ENCODE measurements at regions not wholly inside any gene's neighbourhood (a gene's known extent, or its start where the extent isn't known, plus 50 kb on each side); places are given as distances from the start of the nearest gene placed in this dataset.

DNA sequence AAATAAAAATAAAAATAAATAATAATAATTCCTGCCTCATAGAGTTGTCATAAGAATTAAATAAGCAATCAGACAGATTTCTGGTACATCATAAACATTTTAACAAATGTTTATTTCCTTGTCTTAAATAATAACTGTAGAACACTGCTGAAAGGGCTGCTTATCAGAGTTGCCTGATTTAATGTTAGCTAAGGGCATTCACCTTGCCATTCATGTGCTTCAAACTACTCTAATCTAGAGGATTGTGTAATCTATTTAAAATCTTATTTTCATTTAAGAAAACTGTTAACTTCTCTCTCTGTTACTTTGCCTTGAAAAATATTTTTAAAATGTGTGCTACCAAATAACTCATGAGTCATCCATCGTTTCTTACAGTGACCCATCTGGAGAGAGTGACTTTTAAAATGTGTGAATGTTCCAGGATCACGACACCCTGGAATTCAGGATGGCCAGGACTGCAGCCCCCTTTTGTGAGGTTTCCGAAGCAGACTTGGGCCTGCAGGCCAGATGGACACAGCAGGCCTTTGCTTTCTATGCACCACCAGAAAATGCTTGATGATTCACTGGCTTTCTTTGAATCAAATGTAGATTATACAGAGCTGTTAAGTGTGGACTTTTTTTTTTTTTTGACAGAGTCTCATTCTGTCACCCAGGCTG lies 109.1 kb upstream of the TNS3 start:
- no peak for DNase-seq

DNA sequence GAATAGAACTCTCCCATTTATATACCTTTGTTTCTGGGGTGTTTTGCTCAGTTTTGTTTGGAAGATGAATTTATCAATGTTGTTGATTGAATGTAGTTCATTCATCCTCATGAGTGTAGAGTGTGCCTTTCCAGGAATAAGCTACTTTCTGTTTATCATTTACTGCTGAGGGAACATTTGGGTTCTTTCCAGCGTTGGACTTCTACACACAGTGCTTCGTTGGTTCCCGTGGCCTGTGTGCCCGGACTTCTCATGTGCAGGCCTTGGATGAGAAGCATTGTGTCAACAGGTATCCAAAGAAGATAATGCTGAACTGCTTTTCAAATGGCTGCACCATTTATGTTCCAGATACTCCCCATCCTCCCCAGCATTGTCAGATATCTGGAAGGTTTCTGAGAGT lies 107.6 kb upstream of the TNS3 start:
- no peak for DNase-seq

DNA sequence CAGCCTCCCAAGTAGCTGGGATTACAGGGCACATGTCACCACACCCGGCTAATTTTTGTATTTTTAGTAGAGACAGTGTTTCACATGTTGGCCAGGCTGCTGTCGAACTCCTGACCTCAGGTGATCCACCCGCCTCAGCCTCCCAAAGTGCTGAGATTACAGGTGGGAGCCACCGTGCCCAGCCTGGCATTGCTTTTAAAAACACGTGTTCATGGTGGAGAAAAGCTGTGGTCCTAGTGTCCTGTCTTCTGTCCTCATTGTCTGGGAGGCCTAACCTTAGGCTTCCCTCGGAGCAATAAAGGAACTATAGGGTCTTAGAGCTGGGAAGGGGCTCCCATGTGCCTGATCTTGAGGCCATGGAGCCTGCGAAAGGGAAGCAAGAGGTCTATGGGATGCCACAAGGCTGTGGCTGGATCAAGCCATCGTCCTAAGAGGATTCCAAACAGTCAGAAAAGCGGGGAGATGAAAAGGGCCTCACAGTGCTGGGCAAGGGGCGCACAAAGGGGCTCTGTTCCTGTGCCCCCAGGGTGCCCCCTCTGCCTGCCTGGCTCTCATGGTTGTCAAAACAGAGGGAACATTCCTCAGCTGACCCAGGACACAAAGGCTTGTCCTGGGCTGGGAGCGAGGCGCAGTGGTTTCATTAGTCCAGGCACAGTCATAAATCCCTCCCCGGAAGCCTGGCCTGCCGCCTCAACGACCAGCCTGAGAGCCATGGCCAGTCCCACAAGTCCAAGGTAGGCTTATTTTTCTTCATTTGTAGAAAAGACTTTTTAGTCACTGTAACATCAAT lies 106.6 kb upstream of the TNS3 start:
- DNase-seq, result no peak

DNA sequence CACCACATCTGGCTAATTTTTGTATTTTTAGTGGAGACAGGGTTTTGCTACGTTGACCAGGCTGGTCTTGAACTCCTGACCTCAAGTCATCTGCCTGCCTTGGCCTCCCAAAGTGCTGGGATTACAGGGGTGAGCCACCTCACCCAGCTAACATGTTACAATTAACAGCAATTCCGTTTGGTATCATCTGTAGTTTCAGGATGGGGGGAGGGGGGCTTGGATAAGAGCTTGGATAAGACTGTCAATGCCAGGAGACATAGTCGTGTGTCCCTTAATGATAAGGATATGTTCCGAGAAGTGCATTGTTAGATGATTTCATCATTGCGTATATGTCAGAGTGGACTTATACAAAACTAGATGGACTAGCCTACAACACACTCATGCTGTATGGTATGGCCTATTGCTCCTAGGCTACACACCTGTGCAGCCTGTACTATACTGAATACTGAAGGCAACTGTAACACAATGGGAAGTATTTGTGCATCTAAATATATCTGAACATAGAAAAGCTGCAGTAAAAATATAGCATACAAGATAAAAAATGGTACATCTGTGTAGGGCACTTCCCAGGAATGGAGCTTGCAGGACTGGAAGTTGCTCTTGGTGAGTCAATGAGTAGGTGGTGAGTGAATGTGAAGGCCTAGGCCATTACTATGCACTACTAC lies 103.9 kb upstream of the TNS3 start:
- DNase-seq, result no peak

DNA sequence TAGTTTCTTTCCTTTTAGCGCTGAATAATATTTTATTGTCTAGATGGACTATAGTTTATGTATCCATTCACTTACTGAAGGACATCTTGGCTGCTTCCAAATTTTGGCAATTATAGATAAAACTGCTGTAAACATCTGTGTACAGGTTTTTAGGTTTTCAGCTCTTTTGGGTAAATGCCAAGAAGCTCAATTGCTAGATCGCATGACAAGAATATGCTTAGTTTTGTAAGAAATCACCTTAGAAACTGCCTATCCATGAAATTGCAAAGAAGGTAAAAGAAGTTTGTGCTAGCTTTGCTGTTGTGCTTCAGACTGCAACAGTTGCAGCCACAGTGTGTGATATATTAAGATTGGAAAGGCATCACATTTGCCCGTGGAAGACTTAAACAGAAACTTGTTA lies 103.2 kb upstream of the TNS3 start:
- peak; percentile 23 for DNase-seq

DNA sequence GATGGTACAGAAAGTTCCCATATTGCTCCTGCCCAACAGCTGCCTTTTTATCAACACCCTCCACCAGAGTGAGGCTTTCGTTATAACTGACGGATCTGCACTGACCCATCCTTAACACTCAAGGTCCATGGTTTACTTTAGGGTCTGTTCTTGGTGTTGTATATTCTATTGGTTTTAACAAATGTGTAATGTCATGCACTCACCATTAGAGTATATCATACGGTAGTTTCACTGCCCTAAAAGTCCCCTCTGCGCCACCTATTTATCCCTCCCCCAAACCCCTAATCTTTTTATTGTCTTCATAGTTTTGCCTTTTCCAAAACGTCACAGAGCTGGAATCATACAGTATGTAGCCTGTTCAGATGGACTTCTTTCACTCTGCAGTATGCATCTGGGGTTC lies 102.8 kb upstream of the TNS3 start:
- no peak for DNase-seq

DNA sequence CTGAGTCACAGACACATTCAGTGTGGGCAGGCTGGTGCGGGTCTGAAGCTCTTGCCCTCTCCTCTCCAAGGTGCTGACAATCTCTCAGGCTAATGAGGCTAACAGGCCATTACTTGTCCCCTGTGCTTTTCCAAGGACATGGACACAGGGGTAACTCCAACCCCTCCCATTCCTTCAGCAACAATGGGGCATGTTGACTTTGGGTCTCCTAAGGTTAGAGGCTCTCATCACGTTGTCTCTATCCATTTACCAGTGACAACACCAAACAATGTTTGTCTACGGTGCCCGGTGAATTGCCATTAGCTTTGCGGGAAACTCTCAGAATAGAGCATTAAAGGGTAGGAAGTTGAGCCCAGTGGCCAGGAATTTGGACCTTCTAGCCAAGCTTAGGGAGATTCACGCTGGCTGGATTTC lies 101.6 kb upstream of the TNS3 start:
- DNase-seq, result no peak

DNA sequence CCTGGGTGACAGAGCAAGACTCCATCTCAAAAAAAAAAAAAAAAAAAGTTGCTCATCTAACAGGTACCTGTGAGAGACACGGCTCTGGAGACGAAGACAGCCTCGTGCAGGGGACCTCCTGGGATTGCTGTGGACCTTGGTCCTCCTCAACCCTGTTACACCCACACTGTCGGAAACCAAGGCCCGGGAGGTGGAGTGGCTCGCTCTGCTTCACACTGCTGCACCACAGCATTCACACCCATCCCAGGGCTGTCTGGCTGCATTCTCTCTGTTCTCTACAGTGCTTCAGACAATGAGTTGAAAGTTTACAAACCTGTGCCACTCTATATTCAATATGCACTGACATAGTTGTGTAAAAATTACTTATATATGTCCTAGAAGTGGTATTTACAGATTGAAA lies 101.0 kb upstream of the TNS3 start:
- DNase-seq, result no peak

DNA sequence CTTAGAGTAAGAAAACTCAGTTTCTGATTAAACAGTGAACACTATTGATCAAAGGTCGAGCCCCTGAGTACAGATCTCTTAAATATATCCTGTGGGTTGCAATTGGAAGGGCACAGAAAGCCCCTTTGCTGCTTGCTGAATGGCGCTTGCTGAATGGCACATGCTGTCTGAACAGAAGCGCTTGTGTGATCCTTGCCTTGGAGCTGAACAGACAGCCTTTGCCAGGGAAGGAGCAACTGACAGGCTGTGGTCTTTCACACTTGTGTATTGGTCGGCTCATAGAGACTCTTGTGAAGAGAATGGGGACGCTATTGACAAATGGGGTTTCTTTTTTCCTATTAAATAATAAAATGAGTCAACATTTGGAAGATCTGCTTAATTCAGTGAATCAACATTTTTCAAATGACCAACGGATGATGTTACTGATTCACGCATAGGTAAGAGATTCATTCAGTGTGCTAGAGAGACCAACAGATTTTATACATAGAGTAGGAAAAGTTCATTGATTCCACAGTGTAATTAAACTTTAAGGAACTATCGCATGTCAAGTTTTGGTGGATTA lies 99.4 kb upstream of the TNS3 start:
- no peak for DNase-seq

DNA sequence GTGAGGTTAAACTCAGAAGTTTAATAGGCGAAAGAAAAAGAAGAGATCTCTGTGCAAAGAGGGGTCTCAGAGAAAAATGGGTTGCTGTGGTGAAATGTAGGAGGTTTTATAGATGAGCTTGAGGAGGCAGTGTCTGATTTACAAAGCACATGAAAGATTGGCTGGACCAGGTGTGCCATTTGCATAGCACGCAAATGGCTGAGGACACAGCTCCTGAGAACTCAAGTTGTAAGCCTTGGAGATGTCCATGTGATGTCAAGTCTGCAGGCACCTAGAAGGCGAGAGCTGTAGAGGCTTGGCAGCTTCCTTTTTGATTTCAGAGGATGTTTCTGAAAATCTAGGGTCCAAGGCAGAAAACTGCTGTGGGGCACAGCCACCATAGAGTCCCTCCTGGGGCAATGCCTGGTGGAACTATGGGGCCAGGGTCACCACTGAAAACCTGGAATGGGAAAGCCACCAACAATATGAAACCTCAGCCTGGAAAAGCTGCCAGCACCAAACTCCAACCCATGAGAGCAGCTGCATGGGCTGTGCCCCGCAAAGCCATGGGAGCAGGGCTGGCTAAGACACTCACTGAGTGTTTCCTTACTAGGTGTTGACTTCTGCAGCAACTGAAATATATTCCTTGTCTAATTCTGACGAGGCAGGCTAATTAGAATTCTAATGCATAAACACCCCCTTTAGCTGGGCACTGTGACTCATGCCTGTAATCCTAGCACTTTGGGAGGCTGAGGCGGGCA lies 96.9 kb upstream of the TNS3 start:
- no peak for DNase-seq

DNA sequence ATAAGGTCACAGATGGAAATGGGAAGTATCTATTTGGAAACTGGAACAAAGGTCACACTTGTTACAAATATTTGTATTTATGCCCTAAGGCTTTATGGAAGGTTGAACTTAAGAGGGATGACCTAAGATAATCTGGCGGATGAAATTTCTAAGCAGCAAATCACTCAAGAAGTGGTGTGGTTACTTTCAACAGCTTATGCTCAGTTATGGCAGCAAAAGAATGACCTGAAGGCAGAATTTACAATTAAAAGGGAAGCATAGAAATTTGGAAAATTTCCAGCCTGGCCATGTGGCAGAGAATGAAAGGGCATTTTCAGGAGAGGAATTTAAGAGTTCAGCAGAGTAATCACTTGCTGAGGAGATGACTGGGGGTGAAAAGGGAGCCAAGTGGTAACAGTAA lies 95.8 kb upstream of the TNS3 start:
- no peak for DNase-seq

DNA sequence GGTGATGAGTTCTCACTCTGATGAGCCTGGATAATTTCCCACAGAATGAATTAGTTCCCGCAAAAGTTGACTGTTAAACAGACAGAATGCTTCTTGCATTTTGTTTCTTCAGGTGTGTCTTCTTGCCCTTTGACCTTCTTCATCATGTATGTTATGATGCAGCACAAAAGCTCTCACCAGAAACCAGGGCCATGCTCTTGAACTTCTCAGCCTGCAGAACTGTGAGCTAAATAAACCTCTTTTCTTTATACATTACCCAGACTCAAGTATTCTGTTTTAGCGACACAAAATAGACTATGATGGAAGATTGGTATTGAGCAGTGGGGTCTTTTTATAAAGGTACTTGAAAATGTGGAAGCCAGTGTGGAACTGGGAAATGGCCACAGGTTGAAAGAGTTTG lies 95.2 kb upstream of the TNS3 start:
- no peak for DNase-seq

DNA sequence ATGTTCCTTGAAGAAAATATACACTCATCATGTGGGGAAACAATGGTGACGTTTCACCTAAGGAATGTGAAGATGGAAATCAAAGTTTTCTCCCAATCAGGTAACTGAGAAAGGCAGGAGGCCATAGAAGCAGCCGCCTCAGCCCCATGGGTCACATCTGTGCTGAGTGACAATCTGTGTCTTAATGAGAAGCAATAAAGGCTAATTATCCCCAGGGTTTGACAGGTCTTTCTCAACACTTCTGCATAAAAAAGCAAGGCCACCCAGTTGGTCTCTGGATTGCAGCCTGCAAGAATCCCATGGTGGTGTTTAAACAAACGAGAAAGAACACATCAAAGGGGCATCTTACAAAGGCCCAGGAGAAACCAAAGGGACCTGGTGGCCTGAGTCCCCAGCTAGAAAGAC lies 91.1 kb upstream of the TNS3 start:
- DNase-seq, result no peak

DNA sequence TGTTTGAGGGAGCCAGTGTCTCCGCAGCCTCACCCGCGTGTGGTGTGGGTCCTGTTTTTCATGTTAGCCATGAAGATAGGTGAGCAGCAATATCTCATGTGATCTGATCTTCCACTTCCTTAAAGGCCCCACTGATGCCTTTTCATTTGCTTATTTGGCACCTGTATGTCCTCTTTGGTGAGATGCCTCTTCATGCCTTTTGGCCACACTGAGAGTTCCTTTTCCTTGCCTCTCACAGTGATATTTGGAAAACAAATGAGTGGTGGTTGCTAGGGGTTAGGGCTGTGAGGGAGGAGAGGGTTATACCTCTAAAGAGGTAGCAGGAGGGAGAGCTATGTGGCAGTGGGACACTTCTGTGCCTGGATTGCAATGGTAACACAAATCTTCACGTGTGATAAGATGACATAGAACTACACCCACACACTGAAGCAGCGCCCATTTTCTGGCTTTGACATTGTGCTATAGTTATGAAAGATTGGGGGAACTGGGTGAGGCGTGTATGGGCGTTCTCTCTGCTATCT lies 90.4 kb upstream of the TNS3 start:
- no peak for DNase-seq

DNA sequence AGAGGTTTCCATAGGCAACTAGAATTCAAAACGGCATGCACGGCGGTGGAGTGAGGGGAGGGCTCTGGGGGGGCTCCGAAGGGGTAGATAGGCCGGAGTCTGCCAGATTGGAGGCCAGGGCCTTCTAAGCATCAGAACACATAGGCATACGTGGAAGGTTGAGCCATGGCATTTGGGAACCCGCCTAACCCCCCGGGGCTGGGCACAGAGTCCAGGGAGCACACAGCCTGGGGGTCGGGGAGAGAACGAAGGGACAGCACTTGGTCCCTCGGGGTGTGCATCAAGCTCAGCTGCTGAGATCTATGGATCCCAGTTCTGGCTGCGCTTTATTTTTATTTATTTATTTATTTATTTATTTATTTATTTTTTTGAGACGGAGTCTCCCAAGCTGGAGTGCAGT lies 89.4 kb upstream of the TNS3 start:
- no peak for DNase-seq

DNA sequence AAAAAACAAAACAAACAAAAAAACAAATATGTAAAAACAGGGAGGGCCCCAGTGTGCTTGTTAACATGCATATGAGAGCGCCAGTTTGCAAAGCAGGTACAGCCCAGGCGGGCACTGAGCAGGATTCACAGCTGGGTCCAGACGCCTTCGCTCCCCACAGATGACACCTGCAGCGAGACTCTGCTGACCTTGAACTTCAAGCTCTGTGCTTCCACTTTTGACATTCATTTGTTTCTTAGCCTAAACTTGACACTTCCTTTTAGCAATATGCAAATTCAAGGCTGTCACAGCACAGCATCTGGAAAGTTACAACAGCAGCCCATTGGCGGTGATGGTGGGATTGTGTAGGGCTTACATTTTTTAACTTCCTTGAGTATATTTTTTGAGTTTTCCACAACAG lies 88.8 kb upstream of the TNS3 start:
- no peak for DNase-seq

DNA sequence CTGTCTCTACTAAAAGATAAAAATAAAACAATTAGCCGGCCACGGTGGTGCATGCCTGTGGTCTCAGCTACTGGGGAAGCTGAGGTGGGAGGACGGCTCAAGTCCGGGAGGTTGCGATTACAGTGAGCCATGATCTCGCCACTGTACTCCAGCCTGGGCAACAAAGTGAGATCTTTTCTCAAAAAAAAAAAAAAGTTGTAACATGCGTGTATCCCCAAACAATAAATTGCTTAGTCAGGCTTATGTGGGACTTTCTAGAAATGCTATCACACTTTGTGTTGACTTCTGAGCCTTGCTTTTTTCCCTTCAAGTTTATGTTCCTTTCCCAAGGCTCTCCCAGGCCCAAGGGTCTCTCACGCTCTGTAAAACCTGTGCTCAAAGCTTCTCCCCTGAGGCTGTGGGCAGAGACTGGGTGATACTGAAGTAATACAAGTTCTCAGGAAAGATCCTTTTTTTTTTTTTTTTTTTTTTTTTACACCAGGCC lies 88.0 kb upstream of the TNS3 start:
- no peak for DNase-seq

DNA sequence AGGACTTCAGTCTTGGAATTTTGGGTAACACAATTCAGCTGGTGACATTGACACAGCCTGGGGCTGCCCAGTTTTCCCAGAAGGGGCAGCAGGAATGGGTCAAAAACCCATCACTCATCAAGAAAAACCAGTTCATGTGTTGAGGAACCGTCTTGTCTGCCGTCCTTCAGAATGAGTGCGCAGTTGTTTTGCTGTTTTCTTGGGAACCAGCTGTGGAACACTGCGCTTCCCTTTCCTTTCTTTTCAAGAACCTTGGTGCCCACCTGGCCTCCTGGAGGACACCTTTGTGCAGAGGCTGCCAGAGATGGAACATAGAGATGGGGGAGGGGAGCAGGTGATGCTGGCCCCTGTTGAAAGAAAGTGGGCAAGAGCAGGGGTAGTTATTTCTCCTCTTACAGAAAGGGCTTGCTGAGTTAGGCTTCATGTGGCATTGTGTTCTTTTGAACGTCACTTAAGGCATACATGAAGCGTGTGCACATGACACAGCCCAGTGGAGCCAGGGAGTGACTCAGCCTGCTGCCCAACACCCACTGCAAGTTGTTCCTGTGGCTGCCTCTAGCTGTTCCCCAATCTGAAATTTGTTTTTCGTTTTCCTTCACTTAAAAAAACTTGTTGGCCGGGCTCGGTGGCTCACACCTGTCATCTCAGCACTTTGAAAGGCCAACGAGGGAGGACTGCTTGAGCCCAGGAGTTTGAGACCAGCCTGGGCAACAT lies 87.4 kb upstream of the TNS3 start:
- no peak for DNase-seq

DNA sequence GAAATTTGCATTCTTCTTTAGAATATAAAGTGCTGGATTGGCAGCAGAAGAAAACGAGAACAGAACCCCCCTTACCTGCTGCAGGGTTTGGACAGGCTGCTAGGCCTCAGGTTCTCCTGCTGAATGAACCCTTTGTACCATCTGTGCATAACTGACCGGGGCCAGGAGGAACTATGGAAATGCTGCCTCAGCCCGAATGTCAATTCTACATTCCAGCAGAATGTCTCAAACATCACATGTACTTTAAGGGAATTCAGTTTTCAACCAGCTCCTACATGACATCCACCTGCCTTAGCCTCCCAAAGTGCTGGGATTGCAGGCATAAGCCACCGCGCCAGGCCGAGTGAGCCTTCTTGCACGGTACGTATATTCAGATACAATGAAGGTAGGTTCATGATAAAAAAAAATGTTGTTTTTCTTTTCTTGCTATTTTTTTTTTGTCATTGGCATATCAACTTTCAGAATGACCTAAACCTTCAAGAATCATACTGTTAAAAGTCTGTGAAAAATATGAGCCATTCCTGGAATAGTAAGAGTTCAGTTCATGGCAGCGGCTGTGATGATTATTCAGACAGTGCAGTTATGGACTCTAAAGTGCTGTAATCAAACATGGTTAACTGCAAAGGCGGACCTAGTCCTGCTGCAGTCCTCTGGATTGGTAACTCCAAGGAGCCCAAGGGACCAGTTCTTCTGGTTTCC lies 84.4 kb upstream of the TNS3 start:
- no peak for DNase-seq

DNA sequence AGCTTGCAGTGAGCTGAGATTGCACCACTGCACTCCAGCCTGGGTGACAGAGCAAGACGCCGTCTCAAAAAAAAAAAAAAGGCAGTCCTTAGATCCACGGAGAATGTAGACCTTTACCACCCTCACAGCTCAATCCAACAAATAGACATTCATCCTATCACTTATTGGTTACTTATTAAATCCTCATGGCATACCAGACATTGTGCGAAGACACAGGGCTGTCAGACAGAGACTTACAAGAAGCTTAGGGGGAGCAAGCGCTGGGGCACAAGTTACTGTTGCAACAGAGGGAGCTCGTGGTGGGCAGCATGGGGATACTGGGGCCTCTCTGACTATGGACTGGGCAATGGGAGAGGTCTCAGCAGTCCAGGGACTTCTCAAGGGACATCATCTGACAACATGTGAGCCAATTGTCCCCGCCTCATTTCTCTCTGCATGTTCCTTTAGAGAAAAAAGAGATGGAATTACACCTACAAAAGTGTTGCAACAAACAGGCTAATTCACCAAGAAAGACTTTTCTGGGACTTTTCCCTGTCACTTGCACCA lies 82.8 kb upstream of the TNS3 start:
- DNase-seq, result no peak

DNA sequence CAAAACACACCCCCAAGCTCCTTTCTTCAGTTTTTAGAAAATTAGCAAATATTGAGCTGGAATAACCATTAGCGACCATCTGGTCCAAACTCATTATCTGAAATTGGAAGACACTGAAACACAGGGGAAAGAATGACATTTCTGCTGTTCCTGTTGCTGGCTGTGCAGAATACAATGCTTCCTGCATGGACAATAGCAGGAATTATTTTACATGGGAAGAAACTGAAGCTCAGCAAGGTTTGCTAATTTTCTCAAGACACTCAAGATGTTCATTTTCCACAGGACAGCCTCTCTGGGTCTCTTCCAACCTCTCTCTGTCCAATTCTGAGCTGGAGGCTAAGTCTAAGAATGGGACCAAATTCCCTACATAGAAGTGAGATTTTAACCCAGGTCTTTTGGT lies 81.9 kb upstream of the TNS3 start:
- no peak for DNase-seq
